BJ (cell line): ENCODE measurements at regions not wholly inside any gene's neighbourhood (a gene's known extent, or its start where the extent isn't known, plus 50 kb on each side); places are given as distances from the start of the nearest gene placed in this dataset.

Experiments used
- CTCF ChIA-PET: fragments of 350-600 bp; formaldehyde crosslinking; extraction: SDS; loops from one replicate; lab custom pipeline; 2021; ENCODE audit warnings: antibody characterized with exemption, inconsistent platforms; lab: Yijun Ruan, JAX
- POLR2A ChIA-PET: fragments of 300-600 bp; sonication (Branson Sonifier 250); formaldehyde crosslinking; extraction: SDS; loops from one replicate; lab custom pipeline; 2021; ENCODE audit warnings: antibody characterized with exemption; lab: Charles Lee
- DNase-seq: peaks from one replicate; pipeline ENCODE4 v3.0.0-alpha.2; 2011; ENCODE audit warnings: low read depth
- H3K27me3 ChIP-seq: 2 replicates; pipeline ENCODE4 v1.6.0; 2011; ENCODE audit warnings: low read length; ENCODE audit not compliant: control insufficient read depth, insufficient read depth
- H3K36me3 ChIP-seq: 2 replicates; pipeline ENCODE4 v1.5.1; 2011; ENCODE audit warnings: low read length; ENCODE audit not compliant: control insufficient read depth, insufficient read depth
- H3K4me3 ChIP-seq: 2 replicates; pipeline ENCODE4 v1.5.1; 2011; ENCODE audit warnings: low read depth, mild to moderate bottlenecking, control low read depth, low read length
- CTCF ChIP-seq: IDR thresholded peaks from 2 replicates; pipeline ENCODE4 v1.5.1; 2011; ENCODE audit warnings: low read depth, mild to moderate bottlenecking, control low read depth, inconsistent platforms, low read length, moderate library complexity; ENCODE audit not compliant: insufficient read depth

- POLR2A ChIA-PET, result no interaction called here
- TF ChIP-seq CTCF, result no peak
Measured at GRCh38 chr18:4888251-4889040, 308.6 kb downstream of the AKAIN1 start.

GRCh38 chr18:4878480-4878879 lies 318.6 kb downstream of the AKAIN1 start:
- DNase-seq, result no peak
- ChIA-PET CTCF (no interaction called here), POLR2A (no interaction called here)
- no peak for TF ChIP-seq CTCF
- Histone ChIP-seq H3K36me3 (no peaks in the 10 kb centered on the region), H3K27me3 (no peaks in the 10 kb centered on the region), H3K4me3 (no peak overlapping the region)

More at GRCh38 chr18:4888251-4889040, 308.6 kb downstream of the AKAIN1 start:
- H3K4me3 ChIP-seq, result no peak overlapping the region
- no peak for DNase-seq
- H3K27me3 ChIP-seq, result no peaks in the 10 kb centered on the region
- H3K36me3 ChIP-seq, result no peaks in the 10 kb centered on the region
- CTCF ChIA-PET, result no interaction called here

- TF ChIP-seq CTCF, result no peak
- ChIA-PET POLR2A (no interaction called here), CTCF (no interaction called here)
- no peak overlapping the region for H3K4me3 ChIP-seq
- DNase-seq, result no peak
- H3K36me3 ChIP-seq, result no peaks in the 10 kb centered on the region
- no peaks in the 10 kb centered on the region for H3K27me3 ChIP-seq
Measured at GRCh38 chr18:4871197-4871596, 325.9 kb downstream of the AKAIN1 start.

- Histone ChIP-seq H3K4me3 (no peak overlapping the region), H3K27me3 (no peaks in the 10 kb centered on the region), H3K36me3 (no peaks in the 10 kb centered on the region)
- no peak for TF ChIP-seq CTCF
- ChIA-PET CTCF (no interaction called here), POLR2A (no interaction called here)
- no peak for DNase-seq
Measured at GRCh38 chr18:4870177-4870773, 326.8 kb downstream of the AKAIN1 start.

GRCh38 chr18:4869155-4869554 lies 327.9 kb downstream of the AKAIN1 start:
- TF ChIP-seq CTCF, result no peak
- CTCF ChIA-PET, result no interaction called here
- POLR2A ChIA-PET, result no interaction called here
- H3K4me3 ChIP-seq, result no peak overlapping the region
- no peaks in the 10 kb centered on the region for H3K27me3 ChIP-seq
- H3K36me3 ChIP-seq, result no peaks in the 10 kb centered on the region
- no peak for DNase-seq
